ENCODE measurements at regions not wholly inside any gene's neighbourhood (a gene's known extent, or its start where the extent isn't known, plus 50 kb on each side); places are given as distances from the start of the nearest gene placed in this dataset.

- H3K79me2 ChIP-seq (ENCODE audit: insufficient read depth, low read length), result no peaks in the 10 kb centered on the region
- no peak overlapping the region for H3K4me3 ChIP-seq (ENCODE audit: insufficient read depth, low read length, poor library complexity, severe bottlenecking)
- no peaks in the 10 kb centered on the region for H3K36me3 ChIP-seq (ENCODE audit: low read length)
- no peaks in the 10 kb centered on the region for H3K27me3 ChIP-seq (ENCODE audit: low read length)
- H3K9me2 ChIP-seq (replicated peaks; ENCODE audit: insufficient read depth, low read length), result no peaks in the 10 kb centered on the region
- H3K9ac ChIP-seq (ENCODE audit: low read length), result no peak overlapping the region
- H4K20me1 ChIP-seq (ENCODE audit: low read depth, low read length), result no peaks in the 10 kb centered on the region
- no peak for TF ChIP-seq CTCF (IDR thresholded peaks at IDR 0.05; ENCODE audit: insufficient read depth, low read length, poor library complexity, severe bottlenecking)
- TF ChIP-seq EZH2phosphoT487 (conservative IDR thresholded peaks at IDR 0.05; ENCODE audit: low read length), result no peak
- H3K9me3 ChIP-seq (ENCODE audit: insufficient read depth, low read length), result no peaks in the 10 kb centered on the region
- H3F3A ChIP-seq (ENCODE audit: insufficient read depth), result no peaks in the 10 kb centered on the region
- no peak overlapping the region for H3K4me2 ChIP-seq (ENCODE audit: low read depth, low read length, poor library complexity, severe bottlenecking)
- H2AFZ ChIP-seq (ENCODE audit: low read depth, low read length, severe bottlenecking), result no peak overlapping the region
- H3K27ac ChIP-seq (ENCODE audit: low read depth, low read length), result no peak overlapping the region
These were observed 478.6 kb downstream of the KIF4B start for GRCh38 chr5:155492191-155492590.

- Histone ChIP-seq H3K27ac (ENCODE audit: low read depth, low read length) (no peak overlapping the region), H3K27me3 (ENCODE audit: low read length) (no peaks in the 10 kb centered on the region), H2AFZ (ENCODE audit: low read depth, low read length, severe bottlenecking) (no peak overlapping the region), H3K4me3 (ENCODE audit: insufficient read depth, low read length, poor library complexity, severe bottlenecking) (no peak overlapping the region), H3K79me2 (ENCODE audit: insufficient read depth, low read length) (no peaks in the 10 kb centered on the region), H3K9me3 (ENCODE audit: insufficient read depth, low read length) (no peaks in the 10 kb centered on the region), H3K36me3 (ENCODE audit: low read length) (no peaks in the 10 kb centered on the region), H3K9me2 (replicated peaks; ENCODE audit: insufficient read depth, low read length) (no peaks in the 10 kb centered on the region), H3K4me2 (ENCODE audit: low read depth, low read length, poor library complexity, severe bottlenecking) (no peak overlapping the region), H4K20me1 (ENCODE audit: low read depth, low read length) (no peaks in the 10 kb centered on the region), H3F3A (ENCODE audit: insufficient read depth) (no peaks in the 10 kb centered on the region), H3K9ac (ENCODE audit: low read length) (no peak overlapping the region)
- TF ChIP-seq CTCF (IDR thresholded peaks at IDR 0.05; ENCODE audit: insufficient read depth, low read length, poor library complexity, severe bottlenecking) (no peak), EZH2phosphoT487 (conservative IDR thresholded peaks at IDR 0.05; ENCODE audit: low read length) (no peak)
These were observed 491.1 kb downstream of the KIF4B start for GRCh38 chr5:155504606-155505005.

- H3K9me2 ChIP-seq (replicated peaks; ENCODE audit: insufficient read depth, low read length), result no peaks in the 10 kb centered on the region
- H3K9me3 ChIP-seq (ENCODE audit: insufficient read depth, low read length), result no peaks in the 10 kb centered on the region
- no peak overlapping the region for H3K4me2 ChIP-seq (ENCODE audit: low read depth, low read length, poor library complexity, severe bottlenecking)
These were observed 493.8 kb downstream of the KIF4B start for GRCh38 chr5:155507363-155507762.

GRCh38 chr5:155508673-155509072 is 495.1 kb downstream of the KIF4B start:
- Histone ChIP-seq H3K36me3 (ENCODE audit: low read length) (no peaks in the 10 kb centered on the region), H3K27ac (ENCODE audit: low read depth, low read length) (no peak overlapping the region), H3K9ac (ENCODE audit: low read length) (no peak overlapping the region), H3F3A (ENCODE audit: insufficient read depth) (no peaks in the 10 kb centered on the region), H2AFZ (ENCODE audit: low read depth, low read length, severe bottlenecking) (no peak overlapping the region), H3K79me2 (ENCODE audit: insufficient read depth, low read length) (no peaks in the 10 kb centered on the region), H3K4me3 (ENCODE audit: insufficient read depth, low read length, poor library complexity, severe bottlenecking) (no peak overlapping the region), H3K9me2 (replicated peaks; ENCODE audit: insufficient read depth, low read length) (no peaks in the 10 kb centered on the region), H3K4me2 (ENCODE audit: low read depth, low read length, poor library complexity, severe bottlenecking) (no peak overlapping the region), H3K9me3 (ENCODE audit: insufficient read depth, low read length) (no peaks in the 10 kb centered on the region), H3K27me3 (ENCODE audit: low read length) (no peaks in the 10 kb centered on the region), H4K20me1 (ENCODE audit: low read depth, low read length) (no peaks in the 10 kb centered on the region)
- TF ChIP-seq EZH2phosphoT487 (conservative IDR thresholded peaks at IDR 0.05; ENCODE audit: low read length) (no peak), CTCF (IDR thresholded peaks at IDR 0.05; ENCODE audit: insufficient read depth, low read length, poor library complexity, severe bottlenecking) (no peak)

More at GRCh38 chr5:155507363-155507762, 493.8 kb downstream of the KIF4B start:
- H4K20me1 ChIP-seq (ENCODE audit: low read depth, low read length), result no peaks in the 10 kb centered on the region
- no peaks in the 10 kb centered on the region for H3K79me2 ChIP-seq (ENCODE audit: insufficient read depth, low read length)
- TF ChIP-seq EZH2phosphoT487 (conservative IDR thresholded peaks at IDR 0.05; ENCODE audit: low read length), result no peak
- H3F3A ChIP-seq (ENCODE audit: insufficient read depth), result no peaks in the 10 kb centered on the region
- no peaks in the 10 kb centered on the region for H3K27me3 ChIP-seq (ENCODE audit: low read length)
- H3K4me3 ChIP-seq (ENCODE audit: insufficient read depth, low read length, poor library complexity, severe bottlenecking), result no peak overlapping the region
- H2AFZ ChIP-seq (ENCODE audit: low read depth, low read length, severe bottlenecking), result no peak overlapping the region
- H3K36me3 ChIP-seq (ENCODE audit: low read length), result no peaks in the 10 kb centered on the region
- H3K27ac ChIP-seq (ENCODE audit: low read depth, low read length), result no peak overlapping the region
- H3K9ac ChIP-seq (ENCODE audit: low read length), result no peak overlapping the region
